ENCODE measurements at regions not wholly inside any gene's neighbourhood (a gene's known extent, or its start where the extent isn't known, plus 50 kb on each side); places are given as distances from the start of the nearest gene placed in this dataset.
A peak's percentile ranks its signal among the peaks of the same experiment; 100 is the strongest.

GRCh38 chr15:81813215-81813614 is 232.6 kb downstream of the MEX3B start:
- no peak for DNase-seq (ENCODE audit: low read depth in 1 of 2, low spot score in 1 of 2)
- H3K4me3 ChIP-seq, result no peak overlapping the region
- no peak for TF ChIP-seq CTCF (IDR thresholded peaks at IDR 0.05; ENCODE audit: low read depth, low read length)
- no peaks in the 10 kb centered on the region for H3K36me3 ChIP-seq
- H3K4me1 ChIP-seq (ENCODE audit: low read depth), result no peaks in the 10 kb centered on the region
- no peak overlapping the region for H3K27ac ChIP-seq
- no peaks in the 10 kb centered on the region for H3K9me3 ChIP-seq (ENCODE audit: low read depth)
- no peaks in the 10 kb centered on the region for H3K27me3 ChIP-seq

- Histone ChIP-seq H3K4me3 (no peak overlapping the region), H3K27me3 (no peaks in the 10 kb centered on the region), H3K27ac (no peak overlapping the region), H3K36me3 (no peaks in the 10 kb centered on the region), H3K4me1 (ENCODE audit: low read depth) (no peaks in the 10 kb centered on the region), H3K9me3 (ENCODE audit: low read depth) (no peaks in the 10 kb centered on the region)
- no peak for DNase-seq (ENCODE audit: low read depth in 1 of 2, low spot score in 1 of 2)
- TF ChIP-seq CTCF (IDR thresholded peaks at IDR 0.05; ENCODE audit: low read depth, low read length), result no peak
Measured at GRCh38 chr15:81812456-81812855, 233.4 kb downstream of the MEX3B start.

GRCh38 chr15:81811736-81812135 is 234.1 kb downstream of the MEX3B start:
- Histone ChIP-seq H3K4me1 (ENCODE audit: low read depth) (no peaks in the 10 kb centered on the region), H3K4me3 (no peak overlapping the region), H3K9me3 (ENCODE audit: low read depth) (no peaks in the 10 kb centered on the region), H3K27me3 (no peaks in the 10 kb centered on the region), H3K36me3 (no peaks in the 10 kb centered on the region), H3K27ac (no peak overlapping the region)
- TF ChIP-seq CTCF (IDR thresholded peaks at IDR 0.05; ENCODE audit: low read depth, low read length), result no peak
- no peak for DNase-seq (ENCODE audit: low read depth in 1 of 2, low spot score in 1 of 2)

GRCh38 chr15:81809543-81809942 is 236.3 kb downstream of the MEX3B start:
- DNase-seq (ENCODE audit: low read depth in 1 of 2, low spot score in 1 of 2), result peak; percentile 16 to 40
- TF ChIP-seq CTCF (IDR thresholded peaks at IDR 0.05; ENCODE audit: low read depth, low read length), result peak; percentile 9
- Histone ChIP-seq H3K4me1 (ENCODE audit: low read depth) (no peaks in the 10 kb centered on the region), H3K27ac (no peak overlapping the region), H3K36me3 (no peaks in the 10 kb centered on the region), H3K9me3 (ENCODE audit: low read depth) (no peaks in the 10 kb centered on the region), H3K27me3 (no peaks in the 10 kb centered on the region), H3K4me3 (no peak overlapping the region)

- no peak overlapping the region for H3K27ac ChIP-seq
- H3K4me3 ChIP-seq, result no peak overlapping the region
- no peaks in the 10 kb centered on the region for H3K4me1 ChIP-seq (ENCODE audit: low read depth)
- TF ChIP-seq CTCF (IDR thresholded peaks at IDR 0.05; ENCODE audit: low read depth, low read length), result no peak
- H3K27me3 ChIP-seq, result no peaks in the 10 kb centered on the region
- no peak for DNase-seq (ENCODE audit: low read depth in 1 of 2, low spot score in 1 of 2)
- no peaks in the 10 kb centered on the region for H3K9me3 ChIP-seq (ENCODE audit: low read depth)
- no peaks in the 10 kb centered on the region for H3K36me3 ChIP-seq
Measured at GRCh38 chr15:81807806-81808205, 238.0 kb downstream of the MEX3B start.

DNA sequence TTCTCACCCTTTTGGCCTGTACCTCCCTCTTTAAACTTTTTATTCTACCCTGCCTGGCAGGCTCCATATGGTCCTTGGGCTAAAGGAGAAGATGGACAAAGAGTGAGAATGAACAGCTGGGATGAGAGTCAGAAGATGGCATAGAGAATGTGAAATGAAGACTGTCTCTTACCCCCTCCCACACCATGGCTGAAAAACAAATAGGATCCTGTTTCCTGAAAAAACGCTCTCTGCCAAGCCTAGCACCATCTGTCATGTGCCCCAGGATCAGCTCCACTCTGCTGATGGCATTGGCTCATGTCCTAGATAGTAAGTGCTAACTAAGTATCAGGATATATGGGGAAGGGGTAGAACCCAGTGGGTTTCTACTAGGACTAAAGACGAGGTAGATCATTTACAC is 238.6 kb downstream of the MEX3B start:
- no peaks in the 10 kb centered on the region for H3K27me3 ChIP-seq
- no peak overlapping the region for H3K4me3 ChIP-seq
- DNase-seq (ENCODE audit: low read depth in 1 of 2, low spot score in 1 of 2), result no peak

More for the DNA sequence above, 238.6 kb downstream of the MEX3B start:
- H3K9me3 ChIP-seq (ENCODE audit: low read depth), result no peaks in the 10 kb centered on the region
- no peak for TF ChIP-seq CTCF (IDR thresholded peaks at IDR 0.05; ENCODE audit: low read depth, low read length)
- H3K36me3 ChIP-seq, result no peaks in the 10 kb centered on the region
- no peaks in the 10 kb centered on the region for H3K4me1 ChIP-seq (ENCODE audit: low read depth)
- no peak overlapping the region for H3K27ac ChIP-seq

Data from cardiac muscle cell (in vitro differentiated cells and primary cell).